ENCODE measurements at regions not wholly inside any gene's neighbourhood (a gene's known extent, or its start where the extent isn't known, plus 50 kb on each side); places are given as distances from the start of the nearest gene placed in this dataset.

DNA sequence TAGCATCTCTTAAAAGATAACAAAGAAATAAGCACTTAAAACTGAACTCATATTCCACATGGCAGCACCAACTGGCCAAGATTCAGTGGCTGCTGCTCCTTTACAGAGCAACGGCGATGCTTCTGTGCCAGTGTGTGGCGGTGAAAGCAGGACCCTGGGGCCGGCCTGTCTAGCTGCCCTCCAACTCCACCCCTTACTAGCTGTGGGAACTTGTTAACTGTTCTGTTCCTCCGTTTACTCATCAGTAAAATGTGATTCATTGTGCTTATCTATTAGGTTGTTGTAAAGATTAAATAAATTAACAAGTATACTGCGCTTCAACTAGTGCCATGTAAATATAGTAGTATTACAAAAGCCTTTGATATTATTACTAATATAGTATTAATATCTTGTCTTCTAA is 133.2 kb downstream of the GDAP2 start:
- TF ChIP-seq, protein P1, sequence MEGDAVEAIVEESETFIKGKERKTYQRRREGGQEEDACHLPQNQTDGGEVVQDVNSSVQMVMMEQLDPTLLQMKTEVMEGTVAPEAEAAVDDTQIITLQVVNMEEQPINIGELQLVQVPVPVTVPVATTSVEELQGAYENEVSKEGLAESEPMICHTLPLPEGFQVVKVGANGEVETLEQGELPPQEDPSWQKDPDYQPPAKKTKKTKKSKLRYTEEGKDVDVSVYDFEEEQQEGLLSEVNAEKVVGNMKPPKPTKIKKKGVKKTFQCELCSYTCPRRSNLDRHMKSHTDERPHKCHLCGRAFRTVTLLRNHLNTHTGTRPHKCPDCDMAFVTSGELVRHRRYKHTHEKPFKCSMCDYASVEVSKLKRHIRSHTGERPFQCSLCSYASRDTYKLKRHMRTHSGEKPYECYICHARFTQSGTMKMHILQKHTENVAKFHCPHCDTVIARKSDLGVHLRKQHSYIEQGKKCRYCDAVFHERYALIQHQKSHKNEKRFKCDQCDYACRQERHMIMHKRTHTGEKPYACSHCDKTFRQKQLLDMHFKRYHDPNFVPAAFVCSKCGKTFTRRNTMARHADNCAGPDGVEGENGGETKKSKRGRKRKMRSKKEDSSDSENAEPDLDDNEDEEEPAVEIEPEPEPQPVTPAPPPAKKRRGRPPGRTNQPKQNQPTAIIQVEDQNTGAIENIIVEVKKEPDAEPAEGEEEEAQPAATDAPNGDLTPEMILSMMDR (IDR thresholded peaks at IDR 0.05 in 4 of 5, conservative IDR thresholded peaks at IDR 0.05 in 1 of 5): no peak
- no peak for TF ChIP-seq POLR2A (IDR thresholded peaks at IDR 0.05)

All from gastrocnemius medialis (tissue), 4 donors.